ENCODE measurements at regions not wholly inside any gene's neighbourhood (a gene's known extent, or its start where the extent isn't known, plus 50 kb on each side); places are given as distances from the start of the nearest gene placed in this dataset.
A peak's percentile ranks its signal among the peaks of the same experiment; 100 is the strongest.
"Not testable (repeated sequence)": the region's sequence is repeated elsewhere in the genome, so short reads cannot be mapped to it uniquely, and the experiment has no call there.

DNA sequence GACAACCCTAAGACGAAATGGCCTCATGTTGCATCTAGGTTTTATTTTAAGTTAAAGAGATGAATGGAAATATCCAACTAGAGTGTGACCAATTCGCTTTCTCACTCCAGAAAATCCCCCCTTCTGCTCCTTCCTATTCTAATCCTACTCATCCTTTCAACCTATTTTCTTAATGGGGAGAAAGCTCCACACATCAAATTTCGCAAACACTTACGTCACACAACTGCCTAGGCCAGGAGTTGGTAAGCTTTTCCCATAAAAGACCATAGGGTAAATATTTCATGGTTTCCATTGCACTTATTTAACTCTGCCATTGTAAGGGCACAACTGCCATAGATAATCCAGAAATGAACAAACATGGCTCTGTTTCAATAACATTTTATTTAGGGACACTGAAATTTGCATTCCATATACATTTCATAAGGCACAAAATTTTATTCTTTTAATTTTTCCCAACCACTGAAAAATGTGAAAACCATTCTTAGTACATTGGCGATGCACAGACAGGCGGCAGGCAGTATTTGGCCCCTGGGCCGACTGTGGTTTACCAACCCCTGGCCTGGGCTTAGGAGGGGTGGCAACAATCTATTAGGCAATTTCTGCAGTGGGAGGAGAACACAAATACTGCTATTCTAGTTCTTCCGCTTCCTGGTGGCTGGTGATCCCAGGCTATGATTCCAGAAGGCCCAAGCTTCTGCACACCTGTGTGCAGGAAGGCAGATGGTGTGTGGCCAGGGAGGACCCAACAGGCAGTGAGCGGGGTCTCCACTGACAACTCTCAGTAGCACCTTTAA, 67.2 kb upstream of the FOXN3 start:
- Mint-ChIP-seq H3K27me3 (ENCODE audit: low read depth in 3 of 3) (peaks cover 0 to 6% (median 5%) of the 10 kb centered on the region in 3 donors), H3K9me3 (no peaks in the 10 kb centered on the region), H3K4me3 (no peak overlapping the region), H3K4me1 (peaks cover 45 to 69% of the 10 kb centered on the region in 2 donors), H3K36me3 (peaks cover 0 to 21% (median 15%) of the 10 kb centered on the region in 3 donors), H3K27ac (peak overlapping the region in 1 of 6 donors; percentile 71)
- no peak for DNase-seq

DNA sequence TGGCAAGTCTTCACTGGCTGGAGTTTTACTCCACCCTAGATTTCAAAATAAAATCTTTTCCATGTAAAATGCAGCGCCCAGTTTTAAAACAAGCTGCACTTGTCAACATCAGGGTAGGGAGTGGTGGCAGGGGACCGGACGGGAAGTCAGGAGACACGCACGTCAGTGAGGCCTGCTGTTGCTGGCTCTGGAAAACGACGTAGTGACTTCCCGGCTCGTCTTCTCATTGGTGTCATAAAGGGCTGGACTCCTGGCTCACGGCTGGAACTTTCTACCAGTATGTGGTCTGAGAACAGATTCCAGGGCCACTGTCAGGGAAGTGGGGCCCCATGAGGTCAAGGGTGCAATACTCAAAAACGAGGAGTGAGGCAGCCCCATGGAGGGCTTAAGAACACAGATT, 64.2 kb upstream of the FOXN3 start:
- H3K27ac Mint-ChIP-seq = no peak overlapping the region
- peaks cover 55 to 76% of the 10 kb centered on the region in 2 donors for H3K4me1 Mint-ChIP-seq
- H3K27me3 Mint-ChIP-seq (ENCODE audit: low read depth in 3 of 3) = peaks cover 0 to 6% (median 6%) of the 10 kb centered on the region in 3 donors
- H3K9me3 Mint-ChIP-seq = no peaks in the 10 kb centered on the region
- no peak overlapping the region for H3K4me3 Mint-ChIP-seq
- DNase-seq = no peak
- peaks cover 0 to 29% (median 28%) of the 10 kb centered on the region in 3 donors for H3K36me3 Mint-ChIP-seq

DNA sequence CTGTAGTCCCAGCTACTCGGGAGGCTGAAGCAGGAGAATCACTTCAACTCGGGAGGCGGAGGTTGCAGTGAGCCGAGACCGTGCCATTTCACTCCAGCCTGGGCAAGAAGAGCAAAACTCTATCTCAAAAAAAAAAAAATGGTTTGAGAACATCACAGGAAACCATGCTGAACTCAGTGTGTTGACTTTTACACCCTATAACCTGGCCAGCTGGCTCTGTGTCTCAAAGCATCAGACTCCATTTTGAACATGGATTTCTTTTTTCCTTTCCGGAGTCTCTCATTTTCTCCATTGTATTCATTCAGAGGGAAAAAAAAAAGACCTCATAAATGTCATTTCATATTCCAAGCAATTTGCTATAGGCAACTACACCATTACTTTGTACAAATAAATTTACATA, 63.2 kb upstream of the FOXN3 start:
- peak in 2 of 3 donors; percentile 20 to 23 for DNase-seq
- Mint-ChIP-seq H3K36me3 (peaks cover 0 to 25% (median 23%) of the 10 kb centered on the region in 3 donors), H3K9me3 (no peaks in the 10 kb centered on the region), H3K27ac (peak overlapping the region in 5 of 6 donors; percentile 34 to 72 (median 48)), H3K27me3 (ENCODE audit: low read depth in 3 of 3) (peaks cover 0 to 6% (median 5%) of the 10 kb centered on the region in 3 donors), H3K4me1 (peaks cover 53 to 76% of the 10 kb centered on the region in 2 donors), H3K4me3 (peak overlapping the region in 3 of 5 donors; percentile 33 to 34 (median 33))

DNA sequence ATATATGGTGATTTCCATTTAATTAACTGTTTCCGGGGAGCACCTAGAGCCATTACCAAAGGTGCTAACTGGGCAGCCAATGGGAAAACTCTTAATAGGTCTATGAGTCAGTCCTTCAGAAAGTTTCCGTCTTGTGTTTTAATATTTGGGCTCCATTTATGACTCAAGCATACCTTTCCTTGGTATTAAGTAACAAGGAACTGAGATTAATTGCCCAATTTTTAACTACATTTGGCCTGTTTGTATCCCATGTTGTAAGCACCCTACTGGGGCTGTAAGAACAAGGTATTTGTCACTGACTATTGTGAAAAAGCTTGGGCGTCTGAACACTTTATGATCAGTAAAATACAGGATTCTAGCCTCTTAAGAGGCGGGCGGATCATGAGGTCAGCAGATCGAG, 62.8 kb upstream of the FOXN3 start:
- Mint-ChIP-seq H3K36me3 (peaks cover 0 to 24% (median 23%) of the 10 kb centered on the region in 3 donors), H3K27ac (peak overlapping the region in 4 of 6 donors; percentile 5 to 72 (median 41)), H3K4me1 (peaks cover 51 to 76% of the 10 kb centered on the region in 2 donors), H3K9me3 (no peaks in the 10 kb centered on the region), H3K4me3 (peak overlapping the region in 3 of 5 donors; percentile 33 to 34 (median 33)), H3K27me3 (ENCODE audit: low read depth in 3 of 3) (peaks cover 0 to 6% (median 5%) of the 10 kb centered on the region in 3 donors)
- no peak for DNase-seq

DNA sequence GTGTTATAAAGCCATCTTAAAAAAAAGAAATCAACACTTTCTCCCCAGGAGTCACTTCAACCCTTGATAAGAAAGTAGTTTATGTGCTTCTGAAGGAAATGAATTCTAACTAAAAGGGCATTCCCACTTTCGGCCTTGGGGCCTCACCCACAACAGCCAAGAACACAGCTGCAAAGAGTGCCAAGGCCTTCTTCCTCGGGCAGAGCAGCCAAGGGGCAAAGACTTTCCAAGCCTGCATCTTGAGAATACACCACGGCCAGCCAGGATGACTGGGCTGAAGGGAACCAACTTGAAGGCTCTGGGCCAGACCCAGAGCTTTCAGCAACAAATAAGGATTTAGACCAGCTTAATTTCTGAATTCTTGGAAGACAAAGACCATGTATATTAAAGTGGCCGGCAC, 60.4 kb upstream of the FOXN3 start:
- Mint-ChIP-seq H3K4me1 (peaks cover 52 to 77% of the 10 kb centered on the region in 2 donors), H3K27ac (peak overlapping the region in 5 of 6 donors; percentile 40 to 71 (median 50)), H3K9me3 (no peaks in the 10 kb centered on the region), H3K36me3 (peaks cover 8 to 27% (median 26%) of the 10 kb centered on the region in 3 donors), H3K27me3 (ENCODE audit: low read depth in 3 of 3) (peaks cover 0 to 6% (median 5%) of the 10 kb centered on the region in 3 donors), H3K4me3 (no peak overlapping the region)
- DNase-seq = no peak

DNA sequence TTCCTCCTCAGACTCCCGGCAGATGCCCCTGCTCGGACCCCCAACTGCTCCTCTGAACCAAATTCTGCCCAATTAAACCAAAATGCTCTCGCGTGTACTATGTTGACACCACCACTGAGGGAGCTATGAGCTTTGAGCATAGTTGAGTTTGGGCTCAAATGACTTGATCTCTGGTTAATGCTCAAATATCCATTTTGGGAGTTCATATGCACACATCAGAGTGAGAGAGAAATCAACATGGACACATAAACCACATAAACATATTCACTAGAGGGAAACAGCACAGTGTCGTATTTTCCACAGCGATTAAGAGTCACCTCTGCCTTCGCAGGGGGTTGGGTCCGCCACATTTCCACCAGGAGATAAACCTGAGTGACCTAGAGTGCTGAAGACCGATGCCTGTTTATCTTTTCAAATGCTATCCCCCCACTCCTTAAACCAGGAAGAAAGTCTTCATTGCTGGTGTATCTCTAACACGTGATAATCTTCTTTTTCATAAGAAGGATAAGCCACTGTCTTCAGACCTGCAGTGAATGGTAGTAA, 59.4 kb upstream of the FOXN3 start:
- Mint-ChIP-seq H3K9me3 (no peaks in the 10 kb centered on the region), H3K27ac (peak overlapping the region in 1 of 6 donors; percentile 73), H3K4me3 (no peak overlapping the region), H3K36me3 (peaks cover 8 to 30% (median 25%) of the 10 kb centered on the region in 3 donors), H3K4me1 (peaks cover 51 to 72% of the 10 kb centered on the region in 2 donors), H3K27me3 (ENCODE audit: low read depth in 3 of 3) (peaks cover 2 to 6% (median 5%) of the 10 kb centered on the region in 3 donors)
- DNase-seq = no peak

DNA sequence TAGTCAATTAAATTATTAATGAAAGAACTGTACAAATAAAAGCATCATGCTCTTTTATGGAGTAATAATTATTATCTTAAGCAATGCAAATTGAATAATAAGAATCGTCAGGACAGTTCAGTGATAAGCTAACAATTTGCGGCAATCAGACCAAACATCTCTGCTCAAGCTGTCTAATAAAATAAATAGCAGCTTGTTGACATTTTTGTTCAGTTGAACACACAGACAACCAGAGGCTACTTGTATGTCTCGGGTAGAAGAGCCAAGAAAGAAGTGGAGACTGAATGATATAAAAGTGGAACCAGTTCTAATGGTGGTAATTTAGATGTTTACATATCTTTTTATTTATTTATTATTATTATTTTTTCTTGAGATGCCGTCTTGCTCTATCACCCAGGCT, 57.4 kb upstream of the FOXN3 start:
- H3K9me3 Mint-ChIP-seq = no peaks in the 10 kb centered on the region
- H3K27me3 Mint-ChIP-seq (ENCODE audit: low read depth in 3 of 3) = peaks cover 2 to 10% (median 4%) of the 10 kb centered on the region in 3 donors
- peaks cover 45 to 69% of the 10 kb centered on the region in 2 donors for H3K4me1 Mint-ChIP-seq
- H3K4me3 Mint-ChIP-seq = no peak overlapping the region
- peaks cover 12 to 40% (median 26%) of the 10 kb centered on the region in 3 donors for H3K36me3 Mint-ChIP-seq
- DNase-seq = no peak
- H3K27ac Mint-ChIP-seq = no peak overlapping the region

DNA sequence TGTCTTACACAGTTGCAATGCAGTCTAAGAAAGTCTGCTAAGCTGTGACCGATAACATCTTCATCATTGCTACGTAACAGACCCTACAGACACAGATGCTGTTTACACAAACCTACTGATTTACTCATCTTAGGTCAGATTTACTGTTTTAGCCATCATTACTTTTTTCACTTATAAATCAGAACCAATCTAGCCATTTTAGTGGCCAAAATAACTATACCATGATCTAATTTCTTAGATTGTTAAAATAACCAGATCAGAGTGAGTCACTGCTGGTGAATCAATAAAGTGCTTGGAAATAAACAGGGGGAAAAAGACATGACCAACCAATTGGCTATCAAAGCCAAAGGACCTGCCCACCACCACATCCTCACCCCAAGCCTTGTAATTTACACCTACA, 57.0 kb upstream of the FOXN3 start:
- Mint-ChIP-seq H3K27ac (peak overlapping the region in 1 of 6 donors; percentile 16), H3K9me3 (no peaks in the 10 kb centered on the region), H3K4me3 (no peak overlapping the region), H3K36me3 (peaks cover 12 to 40% (median 23%) of the 10 kb centered on the region in 3 donors), H3K4me1 (peaks cover 45 to 69% of the 10 kb centered on the region in 2 donors), H3K27me3 (ENCODE audit: low read depth in 3 of 3) (peaks cover 0 to 9% (median 2%) of the 10 kb centered on the region in 3 donors)
- no peak for DNase-seq

DNA sequence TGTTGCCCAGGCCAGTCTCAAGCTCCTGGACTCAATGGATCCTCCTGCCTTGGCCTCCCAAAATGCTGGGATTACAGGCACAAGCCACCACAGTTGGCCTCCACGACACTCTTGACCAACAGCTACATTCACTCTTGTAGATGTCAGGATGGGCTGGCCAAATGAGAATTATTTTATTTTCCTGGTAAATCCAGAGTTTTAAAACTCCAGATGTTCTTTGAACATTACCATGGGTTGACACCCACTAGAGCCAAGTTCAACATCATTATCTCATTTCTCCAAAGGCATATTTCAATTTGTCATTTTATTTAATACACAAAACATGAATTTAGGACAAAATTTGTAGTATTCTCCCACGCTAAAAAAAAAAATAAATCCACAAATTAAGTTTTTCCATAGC, 56.5 kb upstream of the FOXN3 start:
- H3K27me3 Mint-ChIP-seq (ENCODE audit: low read depth in 3 of 3) = peaks cover 0 to 6% (median 2%) of the 10 kb centered on the region in 3 donors
- H3K4me3 Mint-ChIP-seq = no peak overlapping the region
- no peak overlapping the region for H3K27ac Mint-ChIP-seq
- H3K36me3 Mint-ChIP-seq = peaks cover 12 to 40% (median 23%) of the 10 kb centered on the region in 3 donors
- no peaks in the 10 kb centered on the region for H3K9me3 Mint-ChIP-seq
- DNase-seq = no peak
- peaks cover 47 to 71% of the 10 kb centered on the region in 2 donors for H3K4me1 Mint-ChIP-seq

DNA sequence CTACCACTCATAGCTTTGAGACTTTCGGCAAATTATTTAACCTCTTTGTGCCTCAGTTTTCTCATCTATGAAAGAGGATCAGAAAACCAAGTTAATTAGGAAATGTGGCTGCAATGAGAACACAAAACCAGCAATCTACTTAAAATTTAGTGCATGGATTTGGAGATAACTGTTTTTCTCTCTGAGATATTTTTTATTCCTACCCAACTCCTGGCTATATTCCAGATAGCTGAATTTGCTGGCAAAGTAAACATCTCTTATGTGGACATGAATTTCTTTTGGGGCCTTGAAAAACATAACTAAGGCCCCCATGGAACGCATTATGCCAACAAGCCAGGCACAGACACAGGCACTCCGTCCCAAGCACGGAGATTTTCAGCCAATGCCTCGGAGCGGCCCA, 53.4 kb upstream of the FOXN3 start:
- Mint-ChIP-seq H3K4me1 (peaks cover 58 to 74% of the 10 kb centered on the region in 2 donors), H3K4me3 (no peak overlapping the region), H3K36me3 (peaks cover 12 to 20% (median 12%) of the 10 kb centered on the region in 3 donors), H3K9me3 (no peaks in the 10 kb centered on the region), H3K27ac (peak overlapping the region in 1 of 6 donors; percentile 37), H3K27me3 (ENCODE audit: low read depth in 3 of 3) (peaks cover 2 to 13% (median 8%) of the 10 kb centered on the region in 3 donors)
- no peak for DNase-seq

DNA sequence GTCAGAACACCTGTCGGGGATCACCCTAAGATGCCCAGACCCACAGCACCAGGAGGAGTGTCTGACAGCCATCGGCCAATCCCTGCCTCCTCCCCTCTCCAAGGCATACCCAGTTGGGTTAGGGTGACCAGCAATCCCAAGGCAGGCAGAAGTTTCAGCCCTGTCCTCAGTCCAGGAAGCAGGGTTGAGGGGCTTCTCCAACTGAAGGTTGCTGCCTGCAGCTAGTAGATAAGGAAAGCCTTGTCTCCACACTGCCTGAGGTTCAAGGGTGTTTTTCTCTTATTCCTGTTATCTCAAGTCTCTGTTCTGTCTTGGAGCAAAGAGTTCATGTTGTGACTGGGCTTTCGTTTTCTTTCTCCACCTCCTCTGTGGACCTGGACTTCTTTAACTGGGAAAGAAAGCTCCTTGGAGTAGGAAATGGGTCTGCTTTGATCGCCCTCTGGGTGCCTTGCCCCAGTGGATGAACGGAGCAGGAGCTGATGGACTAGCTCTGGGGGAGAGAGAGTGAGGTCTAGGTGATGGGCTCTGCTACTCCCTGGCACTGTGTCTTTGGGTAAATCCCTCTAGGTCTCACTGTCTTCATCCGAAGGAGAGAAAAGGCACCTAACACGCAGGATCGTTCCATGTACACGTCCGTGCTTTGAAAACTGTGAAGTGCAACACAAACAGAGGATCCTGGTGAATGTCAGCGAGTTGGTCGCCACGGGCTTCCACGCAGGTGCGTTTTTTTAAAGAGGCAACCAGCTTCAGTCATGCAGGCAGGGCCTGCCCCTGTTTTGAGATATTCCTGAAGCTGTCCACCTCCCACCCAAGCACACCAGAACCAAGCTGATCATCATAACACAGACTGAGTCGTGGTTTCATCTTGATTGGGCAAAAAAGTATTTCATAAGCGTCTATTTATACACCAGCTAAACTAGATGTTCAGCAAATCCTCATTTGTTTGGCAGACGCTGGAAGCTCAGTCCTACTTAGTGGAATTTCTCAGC, 52.5 kb upstream of the FOXN3 start:
- peaks cover 67 to 78% of the 10 kb centered on the region in 2 donors for H3K4me1 Mint-ChIP-seq
- DNase-seq = no peak
- peaks cover 12 to 20% (median 15%) of the 10 kb centered on the region in 3 donors for H3K36me3 Mint-ChIP-seq
- peak overlapping the region in 4 of 6 donors; percentile 10 to 49 (median 16) for H3K27ac Mint-ChIP-seq
- H3K27me3 Mint-ChIP-seq (ENCODE audit: low read depth in 3 of 3) = peaks cover 2 to 13% (median 11%) of the 10 kb centered on the region in 3 donors
- H3K9me3 Mint-ChIP-seq = no peaks in the 10 kb centered on the region
- peak overlapping the region in 1 of 5 donors; percentile 30 for H3K4me3 Mint-ChIP-seq

DNA sequence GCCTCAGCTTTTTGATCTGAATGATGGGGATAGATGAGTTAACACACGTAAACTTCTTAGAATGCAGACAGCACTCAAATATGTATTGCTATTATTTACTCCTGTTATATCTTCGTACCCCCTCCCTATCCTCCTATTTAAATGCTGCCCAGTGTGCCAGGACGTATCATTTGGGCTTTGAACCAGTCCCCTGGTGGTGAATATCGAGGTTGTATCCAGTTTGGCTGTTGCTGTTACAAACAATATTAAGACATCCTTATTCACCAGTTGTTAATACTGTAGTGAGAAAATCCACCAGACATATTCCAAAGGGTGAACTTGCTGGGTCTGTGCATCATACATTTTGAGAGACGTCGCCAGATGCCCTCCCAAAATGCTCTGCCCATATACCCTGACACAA, 51.5 kb upstream of the FOXN3 start:
- Mint-ChIP-seq H3K4me1 (peaks cover 73 to 79% of the 10 kb centered on the region in 2 donors), H3K27ac (peak overlapping the region; percentile 77 to 90 (median 86)), H3K27me3 (ENCODE audit: low read depth in 3 of 3) (peaks cover 2 to 13% (median 11%) of the 10 kb centered on the region in 3 donors), H3K9me3 (no peaks in the 10 kb centered on the region), H3K4me3 (peak overlapping the region; percentile 56 to 77 (median 61)), H3K36me3 (peaks cover 8 to 23% (median 11%) of the 10 kb centered on the region in 3 donors)
- DNase-seq = no peak

DNA sequence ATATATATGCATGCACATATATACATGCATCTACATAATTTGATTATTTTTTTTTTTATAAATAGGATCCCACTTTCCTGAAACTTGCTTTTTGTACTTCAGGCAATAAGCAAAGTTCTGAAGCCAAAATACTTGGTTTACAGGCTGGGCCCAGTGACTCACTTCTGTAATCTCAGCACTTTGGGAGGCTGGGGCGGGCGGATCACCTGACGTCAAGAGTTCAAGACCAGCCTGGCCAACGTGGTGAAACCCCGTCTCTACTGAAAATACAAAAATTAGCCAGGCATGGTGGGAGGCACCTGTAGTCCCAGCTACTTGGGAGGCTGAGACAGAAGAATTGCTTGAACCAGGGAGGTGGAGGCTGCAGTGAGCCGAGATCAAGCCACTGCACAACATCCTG, 51.0 kb upstream of the FOXN3 start:
- Mint-ChIP-seq H3K4me1 (peaks cover 75 to 81% of the 10 kb centered on the region in 2 donors), H3K36me3 (peaks cover 5 to 20% (median 8%) of the 10 kb centered on the region in 3 donors), H3K4me3 (peak overlapping the region; percentile 57 to 95 (median 70)), H3K27me3 (ENCODE audit: low read depth in 3 of 3) (peaks cover 2 to 13% (median 11%) of the 10 kb centered on the region in 3 donors), H3K27ac (peak overlapping the region; percentile 77 to 97 (median 86))
- DNase-seq = peak in 2 of 3 donors; percentile 10 to 14
- not testable (repeated sequence) for H3K9me3 Mint-ChIP-seq
